ENCODE measurements at regions not wholly inside any gene's neighbourhood (a gene's known extent, or its start where the extent isn't known, plus 50 kb on each side); places are given as distances from the start of the nearest gene placed in this dataset.

DNA sequence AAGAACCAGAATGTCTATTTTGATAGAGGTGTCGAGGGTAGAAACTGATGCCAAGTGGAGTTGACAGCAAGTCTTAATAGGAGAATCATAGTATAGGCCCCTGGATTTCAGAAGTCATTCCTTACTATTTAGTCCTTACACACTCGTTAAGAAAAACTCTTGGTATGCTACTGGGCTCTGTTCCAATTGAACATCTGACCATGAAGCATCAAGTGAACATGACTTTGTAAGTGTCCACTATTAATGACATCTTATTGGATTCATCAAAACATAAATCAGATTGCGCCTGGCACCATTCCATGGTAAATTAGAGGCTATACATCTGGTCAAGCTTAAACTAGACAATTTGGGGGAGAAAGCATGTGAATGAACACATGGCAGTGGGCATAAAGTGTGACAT lies 1056.5 kb upstream of the EDIL3 start:
- CTCF ChIA-PET, result no interaction called here
- no peak for DNase-seq
- intact Hi-C loops (cut with micrococcal nuclease; ENCODE audit: unreplicated experiment), result no loop called here
- H3K4me1 Mint-ChIP-seq (ENCODE audit: low read depth, unreplicated experiment), result no peaks in the 10 kb centered on the region
- no peaks in the 10 kb centered on the region for H3K36me3 Mint-ChIP-seq (ENCODE audit: insufficient read depth, unreplicated experiment)
- no TSS peak for BruUV-seq (replicated peaks)
- H3K9me3 Mint-ChIP-seq (ENCODE audit: low read depth, unreplicated experiment), result peaks cover 2% of the 10 kb centered on the region
- no peak overlapping the region for H3K27ac Mint-ChIP-seq (ENCODE audit: unreplicated experiment)
- no peak overlapping the region for H3K4me3 Mint-ChIP-seq (ENCODE audit: low read depth, unreplicated experiment)
- TF ChIP-seq, protein P1, sequence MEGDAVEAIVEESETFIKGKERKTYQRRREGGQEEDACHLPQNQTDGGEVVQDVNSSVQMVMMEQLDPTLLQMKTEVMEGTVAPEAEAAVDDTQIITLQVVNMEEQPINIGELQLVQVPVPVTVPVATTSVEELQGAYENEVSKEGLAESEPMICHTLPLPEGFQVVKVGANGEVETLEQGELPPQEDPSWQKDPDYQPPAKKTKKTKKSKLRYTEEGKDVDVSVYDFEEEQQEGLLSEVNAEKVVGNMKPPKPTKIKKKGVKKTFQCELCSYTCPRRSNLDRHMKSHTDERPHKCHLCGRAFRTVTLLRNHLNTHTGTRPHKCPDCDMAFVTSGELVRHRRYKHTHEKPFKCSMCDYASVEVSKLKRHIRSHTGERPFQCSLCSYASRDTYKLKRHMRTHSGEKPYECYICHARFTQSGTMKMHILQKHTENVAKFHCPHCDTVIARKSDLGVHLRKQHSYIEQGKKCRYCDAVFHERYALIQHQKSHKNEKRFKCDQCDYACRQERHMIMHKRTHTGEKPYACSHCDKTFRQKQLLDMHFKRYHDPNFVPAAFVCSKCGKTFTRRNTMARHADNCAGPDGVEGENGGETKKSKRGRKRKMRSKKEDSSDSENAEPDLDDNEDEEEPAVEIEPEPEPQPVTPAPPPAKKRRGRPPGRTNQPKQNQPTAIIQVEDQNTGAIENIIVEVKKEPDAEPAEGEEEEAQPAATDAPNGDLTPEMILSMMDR (IDR thresholded peaks at IDR 0.05; ENCODE audit: unreplicated experiment), result no peak
- H3K27me3 Mint-ChIP-seq (ENCODE audit: unreplicated experiment), result no peaks in the 10 kb centered on the region

DNA sequence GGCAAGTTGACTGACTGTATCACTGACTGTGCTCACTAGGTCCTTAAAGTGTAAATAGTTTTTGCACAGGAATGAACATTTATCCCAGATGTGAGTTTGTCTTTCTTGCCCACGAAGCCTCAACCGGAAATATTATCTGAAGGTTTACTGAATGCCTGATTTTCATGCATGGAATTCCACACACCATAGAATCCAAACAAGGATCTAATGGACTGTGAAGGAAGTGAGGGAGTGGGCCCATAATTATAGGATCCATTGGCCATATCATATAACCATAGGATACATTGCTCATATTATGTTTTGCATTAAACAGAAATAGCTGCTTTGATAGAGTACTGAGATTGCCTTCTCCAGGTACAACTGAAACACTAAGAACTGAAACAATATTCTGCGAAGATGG lies 1057.2 kb upstream of the EDIL3 start:
- TF ChIP-seq, protein P1 (IDR thresholded peaks at IDR 0.05; ENCODE audit: unreplicated experiment), result no peak
- H3K27ac Mint-ChIP-seq (ENCODE audit: unreplicated experiment), result no peak overlapping the region

DNA sequence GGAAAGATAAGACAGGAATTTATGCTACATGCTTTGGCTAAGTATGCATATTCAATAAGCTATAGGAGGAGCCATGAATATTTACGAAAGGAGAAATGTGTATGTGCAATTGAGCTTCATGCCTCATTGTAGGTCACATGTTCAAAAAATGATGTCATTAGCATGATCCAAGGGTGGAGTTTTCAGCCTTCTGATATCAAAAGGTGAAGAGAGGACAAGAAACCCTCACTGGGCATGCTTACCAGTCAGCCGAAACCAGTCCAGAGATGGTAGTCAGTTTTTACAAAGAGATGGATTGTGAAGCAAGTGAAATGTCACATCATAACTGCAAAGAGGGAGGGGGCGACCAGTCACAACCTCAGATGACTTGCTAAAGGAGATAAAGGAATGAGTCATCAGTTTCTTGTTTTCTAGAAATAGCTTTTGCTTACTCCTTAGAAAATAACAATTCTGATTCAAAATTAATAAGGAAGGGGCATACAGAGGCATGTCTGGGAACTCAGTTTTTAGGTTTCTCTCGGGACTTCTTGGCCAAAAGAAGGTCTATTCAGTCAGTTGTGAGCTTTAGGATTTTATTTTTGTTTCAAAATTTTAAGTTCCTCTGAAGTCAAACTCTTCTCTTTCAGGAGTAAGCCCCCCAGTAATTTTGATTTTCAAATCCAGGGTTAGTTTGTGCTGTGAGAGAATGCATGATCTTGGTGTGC lies 1067.8 kb upstream of the EDIL3 start:
- intact Hi-C loops (cut with micrococcal nuclease; ENCODE audit: unreplicated experiment), result no loop called here
- TF ChIP-seq, protein P1 (IDR thresholded peaks at IDR 0.05; ENCODE audit: unreplicated experiment), result no peak
- Mint-ChIP-seq H3K27me3 (ENCODE audit: unreplicated experiment) (no peaks in the 10 kb centered on the region), H3K9me3 (ENCODE audit: low read depth, unreplicated experiment) (no peaks in the 10 kb centered on the region), H3K4me3 (ENCODE audit: low read depth, unreplicated experiment) (no peak overlapping the region), H3K4me1 (ENCODE audit: low read depth, unreplicated experiment) (peaks cover 14% of the 10 kb centered on the region), H3K36me3 (ENCODE audit: insufficient read depth, unreplicated experiment) (no peaks in the 10 kb centered on the region), H3K27ac (ENCODE audit: unreplicated experiment) (no peak overlapping the region)
- CTCF ChIA-PET, result interaction anchor here (1.2 kb wide), 1 partner anchor 10 kb away, joined by 3 read pairs; no protein-coding TSS in a partner anchor
- no TSS peak for BruUV-seq (replicated peaks)
- no peak for DNase-seq

More for the DNA sequence above, 1057.2 kb upstream of the EDIL3 start:
- no peaks in the 10 kb centered on the region for H3K4me1 Mint-ChIP-seq (ENCODE audit: low read depth, unreplicated experiment)
- no peaks in the 10 kb centered on the region for H3K36me3 Mint-ChIP-seq (ENCODE audit: insufficient read depth, unreplicated experiment)
- H3K4me3 Mint-ChIP-seq (ENCODE audit: low read depth, unreplicated experiment), result no peak overlapping the region
- intact Hi-C loops (cut with micrococcal nuclease; ENCODE audit: unreplicated experiment), result no loop called here
- no peaks in the 10 kb centered on the region for H3K27me3 Mint-ChIP-seq (ENCODE audit: unreplicated experiment)
- CTCF ChIA-PET, result no interaction called here
- DNase-seq, result no peak
- BruUV-seq (replicated peaks), result no TSS peak
- H3K9me3 Mint-ChIP-seq (ENCODE audit: low read depth, unreplicated experiment), result peaks cover 2% of the 10 kb centered on the region

DNA sequence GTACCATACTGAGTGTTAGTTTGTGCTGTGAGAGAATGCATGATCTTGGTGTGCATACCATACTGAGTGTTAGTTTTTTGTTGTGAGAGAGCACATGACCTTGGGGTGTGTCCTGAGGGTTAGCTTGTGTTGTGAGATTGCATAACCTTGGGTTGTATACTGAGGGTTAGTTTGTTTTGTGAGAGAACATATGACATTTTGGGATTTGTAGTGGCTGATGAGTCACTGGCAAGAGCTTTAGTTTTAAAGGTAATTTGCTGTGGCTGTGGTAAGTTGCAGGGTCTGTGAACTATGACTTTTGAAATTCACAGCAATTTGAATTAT lies 1068.3 kb upstream of the EDIL3 start:
- no peak overlapping the region for H3K4me3 Mint-ChIP-seq (ENCODE audit: low read depth, unreplicated experiment)
- TF ChIP-seq, protein P1 (IDR thresholded peaks at IDR 0.05; ENCODE audit: unreplicated experiment), result no peak
- peaks cover 14% of the 10 kb centered on the region for H3K4me1 Mint-ChIP-seq (ENCODE audit: low read depth, unreplicated experiment)
- no peaks in the 10 kb centered on the region for H3K36me3 Mint-ChIP-seq (ENCODE audit: insufficient read depth, unreplicated experiment)
- intact Hi-C loops (cut with micrococcal nuclease; ENCODE audit: unreplicated experiment), result no loop called here
- H3K27ac Mint-ChIP-seq (ENCODE audit: unreplicated experiment), result no peak overlapping the region
- no peak for DNase-seq
- CTCF ChIA-PET, result interaction anchor here (0.6 to 1.2 kb wide), 2 partner anchors 9 to 1181 kb away, joined by 3 read pairs; no protein-coding TSS in a partner anchor
- no peaks in the 10 kb centered on the region for H3K9me3 Mint-ChIP-seq (ENCODE audit: low read depth, unreplicated experiment)
- H3K27me3 Mint-ChIP-seq (ENCODE audit: unreplicated experiment), result no peaks in the 10 kb centered on the region
- no TSS peak for BruUV-seq (replicated peaks)
